SK-N-SH (cell line): ENCODE measurements at regions not wholly inside any gene's neighbourhood (a gene's known extent, or its start where the extent isn't known, plus 50 kb on each side); places are given as distances from the start of the nearest gene placed in this dataset.

ENCODE experiments used
- CTCF ChIP-seq: fragments of 200-600 bp; sonication (generic); IDR thresholded peaks from 2 replicates; pipeline ENCODE4 v1.6.1; 2017; ENCODE audit warnings: antibody characterized with exemption, mild to moderate bottlenecking, moderate library complexity
- EP300 ChIP-seq, 2 experiments: IDR thresholded peaks; 2 replicates each; pipeline versions ENCODE4 v1.4.0 to v1.6.1; 2012; ENCODE audit warnings: borderline replicate concordance in 1 of 2, low read depth in 1 of 2, low read length in 1 of 2
- NRF1 ChIP-seq: IDR thresholded peaks from 2 replicates; pipeline ENCODE4 v1.6.1; 2012; ENCODE audit warnings: low read depth, mild to moderate bottlenecking, low read length
- POLR2AphosphoS5 ChIP-seq: IDR thresholded peaks from 2 replicates; pipeline ENCODE4 v1.6.1; 2012; ENCODE audit warnings: low read depth, low read length
- RCOR1 ChIP-seq: fragments of 150-350 bp; IDR thresholded peaks from 2 replicates; pipeline ENCODE4 v1.6.1; 2017; ENCODE audit warnings: antibody characterized with exemption, low read length
- SIN3A ChIP-seq: IDR thresholded peaks from 2 replicates; pipeline ENCODE4 v1.6.1; 2012; ENCODE audit warnings: low read depth, mild to moderate bottlenecking, low read length, moderate library complexity, borderline replicate concordance
- SMC3 ChIP-seq: IDR thresholded peaks from 2 replicates; pipeline ENCODE4 v1.6.1; 2012; ENCODE audit warnings: low read depth, low read length, improper control_type of control experiment
- YY1 ChIP-seq: IDR thresholded peaks from 2 replicates; pipeline ENCODE4 v1.4.0; 2012; ENCODE audit warnings: low read depth, mild to moderate bottlenecking
- ZBTB33 ChIP-seq: IDR thresholded peaks from 2 replicates; pipeline ENCODE4 v1.4.0; 2012; ENCODE audit warnings: low read depth, borderline replicate concordance
- TF ChIP-seq, protein P1 (sequence below): fragments of 150-350 bp; IDR thresholded peaks from 2 replicates; pipeline ENCODE4 v1.6.1; 2017; ENCODE audit warnings: antibody characterized with exemption, low read length, low read depth, borderline replicate concordance

DNA sequence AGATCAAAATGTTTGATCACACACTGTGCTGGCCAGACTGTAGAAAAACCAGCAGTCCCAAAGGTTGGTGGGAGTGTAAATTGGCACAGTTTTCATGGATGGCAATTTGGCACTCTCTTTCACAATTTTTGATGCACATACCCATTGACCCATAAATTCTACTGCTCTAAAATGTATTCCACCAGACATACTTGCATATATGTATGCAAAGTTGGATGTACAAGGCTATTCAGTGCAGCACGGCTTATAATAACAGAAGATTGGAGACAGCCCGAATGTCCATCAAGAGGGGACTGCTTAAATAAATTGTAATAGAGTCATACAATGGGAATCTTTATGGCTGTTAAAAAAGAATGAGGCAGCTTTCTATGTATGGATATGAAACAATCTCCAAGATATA is 101.7 kb upstream of the TOP1 start:
- TF ChIP-seq EP300 (IDR thresholded peaks at IDR 0.05; ENCODE audit: borderline replicate concordance in 1 of 2, low read depth in 1 of 2, low read length in 1 of 2), result no peak
- no peak for TF ChIP-seq CTCF
- no peak for TF ChIP-seq NRF1
- TF ChIP-seq YY1, result no peak
- TF ChIP-seq POLR2AphosphoS5, result no peak
- TF ChIP-seq SIN3A, result no peak
- TF ChIP-seq RCOR1, result no peak
- TF ChIP-seq SMC3, result no peak
- TF ChIP-seq, protein P1, sequence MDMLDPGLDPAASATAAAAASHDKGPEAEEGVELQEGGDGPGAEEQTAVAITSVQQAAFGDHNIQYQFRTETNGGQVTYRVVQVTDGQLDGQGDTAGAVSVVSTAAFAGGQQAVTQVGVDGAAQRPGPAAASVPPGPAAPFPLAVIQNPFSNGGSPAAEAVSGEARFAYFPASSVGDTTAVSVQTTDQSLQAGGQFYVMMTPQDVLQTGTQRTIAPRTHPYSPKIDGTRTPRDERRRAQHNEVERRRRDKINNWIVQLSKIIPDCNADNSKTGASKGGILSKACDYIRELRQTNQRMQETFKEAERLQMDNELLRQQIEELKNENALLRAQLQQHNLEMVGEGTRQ, result no peak
- no peak for TF ChIP-seq ZBTB33
